Tibial nerve (tissue), 4 donors: ENCODE measurements at regions not wholly inside any gene's neighbourhood (a gene's known extent, or its start where the extent isn't known, plus 50 kb on each side); places are given as distances from the start of the nearest gene placed in this dataset.

Experiments
- CTCF ChIP-seq, 5 experiments: fragments of 200-600 bp in 3 of 5; fragments of 450-650 bp in 2 of 5; sonication (generic) in 3 of 5; IDR thresholded peaks; one replicate each; pipeline ENCODE4 v1.5.1; 2016 to 2019; ENCODE audit warnings: antibody characterized with exemption in 5 of 5, mild to moderate bottlenecking in 3 of 5, moderate library complexity in 2 of 5
- EP300 ChIP-seq, 2 donors: sonication (generic); formaldehyde crosslinking; IDR thresholded peaks; one replicate each; pipeline ENCODE4 v1.6.1; 2017; ENCODE audit warnings: antibody characterized with exemption in 2 of 2, mild to moderate bottlenecking in 1 of 2
- POLR2A ChIP-seq, 2 donors: fragments of 450-650 bp; IDR thresholded peaks; one replicate each; pipeline ENCODE4 v1.6.1; 2017; ENCODE audit warnings: antibody characterized with exemption in 2 of 2, mild to moderate bottlenecking in 2 of 2, moderate library complexity in 2 of 2

- TF ChIP-seq CTCF (IDR thresholded peaks at IDR 0.05) (no peak), POLR2A (IDR thresholded peaks at IDR 0.05) (no peak), EP300 (IDR thresholded peaks at IDR 0.05) (peak in 1 of 2 donors; percentile 55)
Observed at GRCh38 chr1:83508485-83509151, 490.3 kb downstream of the TTLL7 start.
